GM12873 (cell line): ENCODE measurements at regions not wholly inside any gene's neighbourhood (a gene's known extent, or its start where the extent isn't known, plus 50 kb on each side); places are given as distances from the start of the nearest gene placed in this dataset.

Source experiments
- TF ChIP-seq, protein P1 (sequence below): IDR thresholded peaks from 2 replicates; pipeline ENCODE4 v1.5.1; 2012; ENCODE audit warnings: low read depth, mild to moderate bottlenecking, moderate library complexity, low read length, control low read depth; ENCODE audit not compliant: insufficient read depth; ENCODE audit errors: missing control alignments

DNA sequence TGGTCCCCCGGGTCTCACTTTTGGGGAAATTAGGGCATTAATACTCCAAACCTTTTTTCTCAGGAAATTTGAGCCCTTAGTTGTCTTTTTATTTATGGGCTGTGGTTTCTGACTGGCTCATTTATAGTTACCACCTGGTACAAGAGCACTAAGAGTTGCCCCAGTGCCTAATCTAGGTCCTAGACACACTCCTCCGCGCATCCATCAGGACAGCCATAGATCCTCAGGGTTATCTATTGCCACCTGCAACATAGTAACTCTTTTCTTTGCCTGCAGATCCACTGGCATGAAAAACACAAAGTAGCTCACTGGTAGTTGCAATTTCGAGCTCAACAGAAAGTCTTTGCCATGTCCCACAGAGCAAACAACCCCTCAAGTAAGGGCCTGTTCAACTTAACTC, 576.4 kb upstream of the ROBO2 start:
- TF ChIP-seq, protein P1, sequence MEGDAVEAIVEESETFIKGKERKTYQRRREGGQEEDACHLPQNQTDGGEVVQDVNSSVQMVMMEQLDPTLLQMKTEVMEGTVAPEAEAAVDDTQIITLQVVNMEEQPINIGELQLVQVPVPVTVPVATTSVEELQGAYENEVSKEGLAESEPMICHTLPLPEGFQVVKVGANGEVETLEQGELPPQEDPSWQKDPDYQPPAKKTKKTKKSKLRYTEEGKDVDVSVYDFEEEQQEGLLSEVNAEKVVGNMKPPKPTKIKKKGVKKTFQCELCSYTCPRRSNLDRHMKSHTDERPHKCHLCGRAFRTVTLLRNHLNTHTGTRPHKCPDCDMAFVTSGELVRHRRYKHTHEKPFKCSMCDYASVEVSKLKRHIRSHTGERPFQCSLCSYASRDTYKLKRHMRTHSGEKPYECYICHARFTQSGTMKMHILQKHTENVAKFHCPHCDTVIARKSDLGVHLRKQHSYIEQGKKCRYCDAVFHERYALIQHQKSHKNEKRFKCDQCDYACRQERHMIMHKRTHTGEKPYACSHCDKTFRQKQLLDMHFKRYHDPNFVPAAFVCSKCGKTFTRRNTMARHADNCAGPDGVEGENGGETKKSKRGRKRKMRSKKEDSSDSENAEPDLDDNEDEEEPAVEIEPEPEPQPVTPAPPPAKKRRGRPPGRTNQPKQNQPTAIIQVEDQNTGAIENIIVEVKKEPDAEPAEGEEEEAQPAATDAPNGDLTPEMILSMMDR, result no peak

DNA sequence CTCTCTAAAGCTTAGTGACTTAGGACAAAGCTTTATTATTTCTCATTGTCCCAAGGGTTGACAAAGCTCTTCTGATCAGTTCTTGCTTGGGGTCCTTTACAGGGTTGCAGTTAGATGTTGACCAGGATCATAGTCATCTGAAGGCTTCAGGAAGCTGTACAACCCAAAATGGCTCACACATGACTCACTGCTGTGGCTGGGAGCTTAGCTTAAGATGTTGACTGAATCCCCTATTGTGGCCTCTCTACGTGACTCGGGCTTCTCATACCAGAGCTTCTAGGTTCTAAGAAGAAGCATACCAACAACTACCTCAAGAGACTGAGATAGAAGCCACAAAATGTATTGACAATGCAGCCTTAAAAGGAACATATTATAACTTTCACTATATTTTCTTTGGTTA, 569.6 kb upstream of the ROBO2 start:
- TF ChIP-seq, protein P1, result no peak

DNA sequence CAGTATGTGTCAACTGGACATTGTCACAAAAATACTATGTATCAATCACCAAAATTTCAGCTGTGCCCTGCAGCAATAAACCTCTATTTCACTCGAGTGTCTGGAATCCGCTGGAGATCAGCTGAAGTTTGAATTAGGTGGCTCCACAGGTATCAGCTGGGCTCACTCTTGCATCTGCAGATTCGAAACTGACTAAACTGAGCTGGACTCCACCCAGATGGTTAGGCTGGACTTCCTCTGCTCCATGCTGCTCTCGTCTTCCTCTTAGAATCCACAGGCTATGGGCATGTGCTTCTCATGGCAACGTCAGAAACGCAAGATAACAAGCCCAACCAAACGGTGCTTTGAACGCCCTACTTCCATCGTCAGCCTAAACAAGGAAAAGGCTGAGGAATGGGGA, 565.3 kb upstream of the ROBO2 start:
- TF ChIP-seq, protein P1, result no peak

DNA sequence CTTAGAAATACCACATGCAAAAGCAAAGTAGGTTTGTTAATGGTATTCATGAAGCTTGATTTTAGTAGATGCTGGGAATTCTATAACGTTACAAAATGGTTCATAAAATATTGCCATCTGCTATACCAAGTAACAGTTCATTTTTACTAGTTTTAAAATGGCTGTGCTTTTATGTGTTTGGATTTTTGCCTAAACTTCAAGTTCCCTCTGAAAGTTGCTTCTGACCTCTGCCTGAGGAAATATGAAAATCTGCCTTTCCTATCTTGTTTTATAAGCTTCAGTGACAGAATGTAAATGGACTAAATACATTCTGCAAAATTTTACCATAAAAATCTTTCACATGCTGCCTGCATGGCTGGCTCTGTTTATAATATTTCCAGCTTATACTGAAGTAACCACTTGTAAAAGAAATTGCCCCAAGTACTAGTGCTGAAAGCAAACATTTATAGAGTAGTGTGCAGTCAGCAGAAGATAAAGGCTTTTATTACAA, 560.7 kb upstream of the ROBO2 start:
- TF ChIP-seq, protein P1, result no peak

DNA sequence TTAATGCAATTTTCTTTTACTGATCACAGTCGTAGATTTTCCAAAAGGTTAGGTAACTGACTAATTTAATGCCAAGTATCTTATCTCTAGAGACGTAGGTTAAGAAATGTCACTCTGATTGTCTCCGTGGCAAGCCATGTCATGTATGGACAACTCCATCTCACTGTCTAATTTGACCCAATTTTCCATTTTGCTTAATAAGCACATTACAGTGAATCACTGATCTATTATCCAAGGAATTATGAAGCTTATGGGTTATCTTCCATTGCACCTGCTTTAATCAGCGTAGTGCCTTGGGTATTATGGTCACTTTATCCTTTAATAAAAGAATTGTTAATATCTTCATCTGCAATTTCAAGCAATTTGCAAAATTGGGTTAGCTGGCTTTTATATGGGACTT, 557.4 kb upstream of the ROBO2 start:
- TF ChIP-seq, protein P1, result no peak

DNA sequence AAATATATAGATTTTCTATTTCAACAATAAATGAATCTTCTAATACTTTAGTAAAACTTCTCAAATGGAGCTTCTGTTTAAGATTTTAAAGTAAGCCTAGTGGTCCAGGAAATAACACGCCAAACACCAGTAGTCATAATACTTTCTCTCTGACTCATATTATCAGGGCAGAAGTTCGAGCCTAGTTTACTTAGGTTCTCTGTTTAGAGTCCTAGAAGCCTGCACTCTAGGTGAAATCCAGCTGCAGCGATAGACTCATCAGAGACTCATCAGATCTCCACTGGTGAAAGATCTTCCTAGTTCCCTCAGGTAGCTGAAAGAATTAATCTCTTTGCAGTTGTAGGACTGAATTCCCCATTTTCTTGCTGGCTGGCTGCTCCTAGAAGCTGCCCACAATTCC, 552.5 kb upstream of the ROBO2 start:
- TF ChIP-seq, protein P1, result no peak

DNA sequence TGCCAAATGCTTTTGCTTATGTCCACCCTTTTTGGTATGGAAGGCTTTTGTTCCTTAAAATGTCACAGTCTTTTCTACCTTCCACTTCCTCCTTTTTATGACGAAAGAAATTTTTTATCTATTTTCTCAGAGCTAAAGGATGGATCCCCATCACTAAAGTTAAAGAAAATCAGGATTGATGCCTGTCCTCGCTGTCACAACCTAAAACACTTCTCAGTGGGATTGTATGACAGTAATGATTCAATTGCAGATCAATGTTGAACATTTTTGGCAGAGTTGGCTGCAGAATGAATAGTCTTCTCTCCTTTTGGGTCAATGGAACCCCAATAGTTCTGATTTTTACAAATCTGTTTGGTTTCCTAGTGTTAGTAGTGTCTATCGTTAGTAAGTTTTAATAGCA, 549.8 kb upstream of the ROBO2 start:
- TF ChIP-seq, protein P1, result no peak
